ENCODE measurements at regions not wholly inside any gene's neighbourhood (a gene's known extent, or its start where the extent isn't known, plus 50 kb on each side); places are given as distances from the start of the nearest gene placed in this dataset.

- H3K36me3 ChIP-seq: no peaks in the 10 kb centered on the region
- H3K4me1 ChIP-seq: no peaks in the 10 kb centered on the region
- H3K9me3 ChIP-seq: no peaks in the 10 kb centered on the region
- intact Hi-C loops (cut with DNase I; ENCODE audit: low total_unique reads) (no loop called here), in situ Hi-C loops (cut with MboI; ENCODE audit: low sequenced_read_pairs in 4 of 4) (no loop called here)
- H3K4me3 ChIP-seq: no peak overlapping the region
- no peak for DNase-seq
- H3K27ac ChIP-seq: no peak overlapping the region
- ATAC-seq: no peak
- TF ChIP-seq POLR2A (IDR thresholded peaks at IDR 0.05): no peak
- TF ChIP-seq CTCF (IDR thresholded peaks at IDR 0.05 in 4 of 5, conservative IDR thresholded peaks at IDR 0.05 in 1 of 5): no peak
- H3K27me3 ChIP-seq: no peaks in the 10 kb centered on the region
Observed at GRCh38 chr4:100806988-100807387, 289.2 kb upstream of the EMCN start.

- DNase-seq (no peak), ATAC-seq (no peak)
- H3K9me3 ChIP-seq: no peaks in the 10 kb centered on the region
- no peaks in the 10 kb centered on the region for H3K4me1 ChIP-seq
- H3K27ac ChIP-seq: no peak overlapping the region
- no peaks in the 10 kb centered on the region for H3K27me3 ChIP-seq
- H3K4me3 ChIP-seq: no peak overlapping the region
- in situ Hi-C loops (cut with MboI; ENCODE audit: low sequenced_read_pairs in 4 of 4): no loop called here
- no peaks in the 10 kb centered on the region for H3K36me3 ChIP-seq
- TF ChIP-seq CTCF (IDR thresholded peaks at IDR 0.05 in 4 of 5, conservative IDR thresholded peaks at IDR 0.05 in 1 of 5) (no peak), POLR2A (IDR thresholded peaks at IDR 0.05) (no peak)
- intact Hi-C loops (cut with DNase I; ENCODE audit: low total_unique reads): no loop called here
Observed at GRCh38 chr4:100805538-100805937, 287.7 kb upstream of the EMCN start.

GRCh38 chr4:100804576-100805360, 286.9 kb upstream of the EMCN start:
- H3K4me1 ChIP-seq: no peaks in the 10 kb centered on the region
- H3K36me3 ChIP-seq: no peaks in the 10 kb centered on the region
- no peak for ATAC-seq
- intact Hi-C loops (cut with DNase I; ENCODE audit: low total_unique reads) (no loop called here), in situ Hi-C loops (cut with MboI; ENCODE audit: low sequenced_read_pairs in 4 of 4) (no loop called here)
- no peaks in the 10 kb centered on the region for H3K9me3 ChIP-seq
- H3K27me3 ChIP-seq: no peaks in the 10 kb centered on the region
- H3K27ac ChIP-seq: no peak overlapping the region
- TF ChIP-seq POLR2A (IDR thresholded peaks at IDR 0.05) (no peak), CTCF (IDR thresholded peaks at IDR 0.05 in 4 of 5, conservative IDR thresholded peaks at IDR 0.05 in 1 of 5) (no peak)
- no peak for DNase-seq
- no peak overlapping the region for H3K4me3 ChIP-seq

- H3K36me3 ChIP-seq: no peaks in the 10 kb centered on the region
- H3K27me3 ChIP-seq: no peaks in the 10 kb centered on the region
- H3K4me3 ChIP-seq: no peak overlapping the region
- H3K27ac ChIP-seq: no peak overlapping the region
- no peaks in the 10 kb centered on the region for H3K4me1 ChIP-seq
- H3K9me3 ChIP-seq: no peaks in the 10 kb centered on the region
- no peak for ATAC-seq
- DNase-seq: no peak
- in situ Hi-C loops (cut with MboI; ENCODE audit: low sequenced_read_pairs in 4 of 4): no loop called here
- intact Hi-C loops (cut with DNase I; ENCODE audit: low total_unique reads): no loop called here
- TF ChIP-seq POLR2A (IDR thresholded peaks at IDR 0.05) (no peak), CTCF (IDR thresholded peaks at IDR 0.05 in 4 of 5, conservative IDR thresholded peaks at IDR 0.05 in 1 of 5) (no peak)
Observed at GRCh38 chr4:100803751-100804150, 285.9 kb upstream of the EMCN start.

Measured in gastrocnemius medialis (tissue), 4 donors.